PFSK-1 (cell line): ENCODE measurements at regions not wholly inside any gene's neighbourhood (a gene's known extent, or its start where the extent isn't known, plus 50 kb on each side); places are given as distances from the start of the nearest gene placed in this dataset.

Experiments used
- FOXP2 ChIP-seq: optimal IDR thresholded peaks from 2 replicates; pipeline ENCODE3; 2011; ENCODE audit warnings: borderline replicate concordance, control low read depth, inconsistent platforms; ENCODE audit not compliant: insufficient read depth; ENCODE audit errors: extremely low read length, extremely low read depth
- POLR2AphosphoS5 ChIP-seq: IDR thresholded peaks from 2 replicates; pipeline ENCODE4 v1.6.1; 2012; ENCODE audit warnings: low read depth, mild to moderate bottlenecking, control low read depth, low read length, moderate library complexity
- REST ChIP-seq, 2 experiments: IDR thresholded peaks; 2 replicates each; pipeline versions ENCODE4 v1.6.1 to v1.8.0; 2011 to 2012; ENCODE audit warnings: low read depth in 2 of 2, low read length in 2 of 2, control low read depth in 1 of 2, inconsistent platforms in 1 of 2, mild to moderate bottlenecking in 1 of 2, moderate library complexity in 1 of 2; ENCODE audit not compliant: insufficient read depth in 1 of 2
- SIN3A ChIP-seq: IDR thresholded peaks from 2 replicates; pipeline ENCODE4 v1.6.1; 2012; ENCODE audit warnings: mild to moderate bottlenecking, low read length, moderate library complexity, borderline replicate concordance; ENCODE audit not compliant: insufficient read depth
- TAF1 ChIP-seq: IDR thresholded peaks from 2 replicates; pipeline ENCODE4 v1.6.1; 2012; ENCODE audit warnings: low read length, control low read depth, borderline replicate concordance; ENCODE audit not compliant: insufficient read depth

- TF ChIP-seq TAF1, result no peak
- no peak for TF ChIP-seq POLR2AphosphoS5
- no peak for TF ChIP-seq REST (IDR thresholded peaks at IDR 0.05; ENCODE audit: insufficient read depth in 1 of 2, low read depth in 2 of 2, low read length in 2 of 2)
- TF ChIP-seq SIN3A, result no peak
- TF ChIP-seq FOXP2, result no peak
These were observed 165.7 kb upstream of the STS start for GRCh38 chrX:6981718-6982406.

- TF ChIP-seq SIN3A (no peak), REST (IDR thresholded peaks at IDR 0.05; ENCODE audit: insufficient read depth in 1 of 2, low read depth in 2 of 2, low read length in 2 of 2) (no peak), TAF1 (no peak)
These were observed 166.5 kb upstream of the STS start for GRCh38 chrX:6980981-6981380.

GRCh38 chrX:6968231-6968630 lies 179.3 kb upstream of the STS start:
- no peak for TF ChIP-seq TAF1
- TF ChIP-seq REST (IDR thresholded peaks at IDR 0.05; ENCODE audit: insufficient read depth in 1 of 2, low read depth in 2 of 2, low read length in 2 of 2), result no peak
- no peak for TF ChIP-seq FOXP2
- TF ChIP-seq SIN3A, result no peak

GRCh38 chrX:6965729-6966128 lies 181.8 kb upstream of the STS start:
- no peak for TF ChIP-seq TAF1
- TF ChIP-seq REST (IDR thresholded peaks at IDR 0.05; ENCODE audit: insufficient read depth in 1 of 2, low read depth in 2 of 2, low read length in 2 of 2), result no peak
- no peak for TF ChIP-seq SIN3A
- TF ChIP-seq POLR2AphosphoS5, result no peak
- no peak for TF ChIP-seq FOXP2

- TF ChIP-seq TAF1 (no peak), POLR2AphosphoS5 (no peak), FOXP2 (no peak), REST (IDR thresholded peaks at IDR 0.05; ENCODE audit: insufficient read depth in 1 of 2, low read depth in 2 of 2, low read length in 2 of 2) (no peak), SIN3A (no peak)
These were observed 185.5 kb upstream of the STS start for GRCh38 chrX:6962006-6962355.
